ENCODE measurements at regions not wholly inside any gene's neighbourhood (a gene's known extent, or its start where the extent isn't known, plus 50 kb on each side); places are given as distances from the start of the nearest gene placed in this dataset.
A peak's percentile ranks its signal among the peaks of the same experiment; 100 is the strongest.

GRCh38 chr1:68331117-68331865 is 99.0 kb upstream of the WLS start:
- no peaks in the 10 kb centered on the region for H3K36me3 ChIP-seq
- H3K27me3 ChIP-seq: no peaks in the 10 kb centered on the region
- no peaks in the 10 kb centered on the region for H3K9me3 ChIP-seq
- DNase-seq: no peak
- WGBS, 2 donors: 91 to 92% methylated on average over 2 of the region's 2 CpGs
- no peak overlapping the region for H3K27ac ChIP-seq
- H3K4me3 ChIP-seq: no peak overlapping the region
- TF ChIP-seq EP300 (IDR thresholded peaks at IDR 0.05): no peak
- no peak for TF ChIP-seq CTCF (IDR thresholded peaks at IDR 0.05)
- no peak for TF ChIP-seq POLR2A (IDR thresholded peaks at IDR 0.05)
- TF ChIP-seq POLR2AphosphoS5 (IDR thresholded peaks at IDR 0.05): no peak
- peaks cover 0 to 19% (median 15%) of the 10 kb centered on the region in 4 donors for H3K4me1 ChIP-seq
- intact Hi-C loops (cut with DNase I): no loop called here

- Histone ChIP-seq H3K36me3 (no peaks in the 10 kb centered on the region), H3K9me3 (no peaks in the 10 kb centered on the region), H3K4me1 (peaks cover 0 to 23% (median 15%) of the 10 kb centered on the region in 4 donors), H3K27ac (no peak overlapping the region), H3K27me3 (no peaks in the 10 kb centered on the region), H3K4me3 (no peak overlapping the region)
- intact Hi-C loops (cut with DNase I): no loop called here
- no peak for DNase-seq
- WGBS, 2 donors: 38 to 57% methylated on average over 2 of the region's 2 CpGs
- TF ChIP-seq CTCF (IDR thresholded peaks at IDR 0.05) (no peak), POLR2AphosphoS5 (IDR thresholded peaks at IDR 0.05) (no peak), EP300 (IDR thresholded peaks at IDR 0.05) (no peak), POLR2A (IDR thresholded peaks at IDR 0.05) (no peak)
Observed at GRCh38 chr1:68330391-68330790, 98.1 kb upstream of the WLS start.

GRCh38 chr1:68329096-68329835 is 96.9 kb upstream of the WLS start:
- no peak for DNase-seq
- Histone ChIP-seq H3K9me3 (no peaks in the 10 kb centered on the region), H3K27me3 (no peaks in the 10 kb centered on the region), H3K4me3 (no peak overlapping the region), H3K27ac (peak overlapping the region in 1 of 4 donors; percentile 68), H3K36me3 (no peaks in the 10 kb centered on the region), H3K4me1 (peaks cover 0 to 24% (median 15%) of the 10 kb centered on the region in 4 donors)
- TF ChIP-seq CTCF (IDR thresholded peaks at IDR 0.05): no peak
- no peak for TF ChIP-seq EP300 (IDR thresholded peaks at IDR 0.05)
- no peak for TF ChIP-seq POLR2AphosphoS5 (IDR thresholded peaks at IDR 0.05)
- TF ChIP-seq POLR2A (IDR thresholded peaks at IDR 0.05): no peak
- WGBS, 2 donors: 70 to 74% methylated on average over 1 of the region's 1 CpG
- intact Hi-C loops (cut with DNase I): loop anchor here (10.0 kb wide), 1 partner anchor 644 kb away; the partner anchor contains the start of gene GADD45A

GRCh38 chr1:68328490-68328889 is 96.2 kb upstream of the WLS start:
- H3K27ac ChIP-seq: peak overlapping the region in 2 of 4 donors; percentile 65 to 68
- no peaks in the 10 kb centered on the region for H3K9me3 ChIP-seq
- H3K4me3 ChIP-seq: no peak overlapping the region
- intact Hi-C loops (cut with DNase I): loop anchor here (10.0 kb wide), 1 partner anchor 644 kb away; the partner anchor contains the start of gene GADD45A
- H3K4me1 ChIP-seq: peaks cover 0 to 32% (median 23%) of the 10 kb centered on the region in 4 donors
- TF ChIP-seq POLR2A (IDR thresholded peaks at IDR 0.05): no peak
- no peak for TF ChIP-seq EP300 (IDR thresholded peaks at IDR 0.05)
- no peak for TF ChIP-seq POLR2AphosphoS5 (IDR thresholded peaks at IDR 0.05)
- TF ChIP-seq CTCF (IDR thresholded peaks at IDR 0.05): no peak
- 82 to 94% methylated on average over 1 of the region's 1 CpG for WGBS, 2 donors
- H3K36me3 ChIP-seq: no peaks in the 10 kb centered on the region
- no peak for DNase-seq
- H3K27me3 ChIP-seq: no peaks in the 10 kb centered on the region

Measured in sigmoid colon (tissue), 6 donors.